Activated T-cell treated with anti-CD3 and anti-CD28 coated beads, Interleukin-2, amount 50 U/mL, for 72 hours (primary cell): ENCODE measurements at regions not wholly inside any gene's neighbourhood (a gene's known extent, or its start where the extent isn't known, plus 50 kb on each side); places are given as distances from the start of the nearest gene placed in this dataset.

Source experiments
- ATAC-seq, 2 donors: fragments of 150-1000 bp; cut with Tn5 transposase; replicated peaks in 1 of 2; 2 replicates each; pipeline ENCODE4 v1.10.0; 2021; ENCODE audit warnings: moderate library complexity in 2 of 2, mild to moderate bottlenecking in 1 of 2
- DNase-seq, 2 donors: peaks; one replicate each; pipeline ENCODE4 v3.0.0; 2021 to 2022; ENCODE audit warnings: mixed read lengths in 1 of 2
- H3K27ac Mint-ChIP-seq: one replicate; pipeline ENCODE4 v1.8.0; 2022; ENCODE audit warnings: mild to moderate bottlenecking, moderate library complexity, mixed read lengths
- H3K27me3 Mint-ChIP-seq: one replicate; pipeline ENCODE4 v1.8.0; 2022; ENCODE audit warnings: low read depth, mixed read lengths
- H3K36me3 Mint-ChIP-seq, 2 donors: one replicate each; pipeline ENCODE4 v1.8.0; 2022; ENCODE audit warnings: mixed read lengths in 2 of 2, mild to moderate bottlenecking in 1 of 2; ENCODE audit not compliant: insufficient read depth in 2 of 2
- H3K4me1 Mint-ChIP-seq: one replicate; pipeline ENCODE4 v1.8.0; 2022; ENCODE audit warnings: low read depth, mixed read lengths
- H3K4me3 Mint-ChIP-seq, 2 donors: one replicate each; pipeline ENCODE4 v1.8.0; 2022; ENCODE audit warnings: mild to moderate bottlenecking in 2 of 2, mixed read lengths in 2 of 2, moderate library complexity in 2 of 2
- H3K9me3 Mint-ChIP-seq, 2 donors: one replicate each; pipeline ENCODE4 v1.8.0; 2022; ENCODE audit warnings: mixed read lengths in 2 of 2

DNA sequence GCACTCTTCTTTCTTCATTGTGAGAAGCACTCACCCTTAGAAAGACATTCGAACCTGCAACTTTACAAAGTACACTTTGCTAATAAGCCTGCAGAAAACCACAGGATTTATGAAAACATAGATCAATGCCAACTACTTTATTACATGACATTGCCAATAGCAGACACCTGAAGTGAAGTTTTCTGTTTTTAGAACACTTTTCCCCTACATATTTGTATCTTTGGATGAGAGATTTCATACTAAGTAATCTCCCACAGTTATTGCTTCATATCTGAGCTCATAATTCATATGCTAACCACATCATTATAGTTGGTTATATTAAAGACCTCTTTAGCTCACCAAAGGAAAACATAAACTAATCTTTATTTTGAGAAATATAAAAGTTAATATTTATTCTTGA is 276.5 kb upstream of the CTSO start:
- DNase-seq (no peak), ATAC-seq (no peak)
- Mint-ChIP-seq H3K4me1 (no peaks in the 10 kb centered on the region), H3K4me3 (no peak overlapping the region), H3K36me3 (no peaks in the 10 kb centered on the region), H3K27me3 (no peaks in the 10 kb centered on the region), H3K27ac (no peak overlapping the region), H3K9me3 (peaks cover 2 to 10% of the 10 kb centered on the region in 2 donors)

DNA sequence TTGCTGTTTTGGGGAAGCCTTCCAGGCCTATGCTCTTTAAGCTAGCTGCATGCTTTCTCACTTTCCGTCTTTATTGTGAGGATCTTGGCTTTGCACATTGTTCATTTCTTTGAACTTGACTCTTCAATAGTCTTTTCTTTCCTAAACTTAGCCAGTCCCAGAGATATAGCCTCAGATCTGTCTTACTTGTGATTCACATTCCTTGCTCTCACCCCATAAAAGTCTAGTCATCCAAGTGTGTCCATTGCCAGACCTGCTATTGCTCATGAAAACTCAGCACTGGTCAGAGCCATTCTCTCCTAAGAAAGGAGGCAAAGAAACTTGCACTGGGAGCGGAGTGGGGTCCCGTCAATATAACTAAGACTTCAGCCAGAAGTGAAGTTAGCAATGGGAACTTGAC is 275.0 kb upstream of the CTSO start:
- H3K36me3 Mint-ChIP-seq = no peaks in the 10 kb centered on the region
- no peaks in the 10 kb centered on the region for H3K27me3 Mint-ChIP-seq
- no peak overlapping the region for H3K4me3 Mint-ChIP-seq
- no peak overlapping the region for H3K27ac Mint-ChIP-seq
- DNase-seq = no peak
- H3K9me3 Mint-ChIP-seq = peaks cover 2 to 7% of the 10 kb centered on the region in 2 donors
- ATAC-seq = no peak
- no peaks in the 10 kb centered on the region for H3K4me1 Mint-ChIP-seq

DNA sequence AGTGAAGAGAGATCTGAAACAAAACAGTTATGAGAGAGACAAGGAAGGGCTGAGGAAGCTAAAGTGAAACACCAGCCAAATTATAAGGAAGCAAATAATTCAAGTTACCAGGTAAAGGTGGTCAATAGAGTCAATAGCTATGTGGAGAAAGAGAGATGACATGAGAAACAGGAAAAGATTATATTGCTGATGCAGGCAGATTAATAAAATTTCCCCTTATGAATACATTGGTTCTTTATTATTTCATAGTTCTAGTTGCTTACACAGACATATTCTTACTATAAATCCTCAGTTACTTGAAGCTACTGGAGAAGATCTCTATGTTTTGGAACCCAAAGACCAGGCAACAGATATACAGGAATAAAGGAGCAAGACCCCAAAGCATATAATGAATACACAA is 273.7 kb upstream of the CTSO start:
- Mint-ChIP-seq H3K4me1 (no peaks in the 10 kb centered on the region), H3K4me3 (no peak overlapping the region), H3K36me3 (no peaks in the 10 kb centered on the region), H3K27me3 (no peaks in the 10 kb centered on the region), H3K27ac (no peak overlapping the region), H3K9me3 (peaks cover 2 to 3% of the 10 kb centered on the region in 2 donors)
- ATAC-seq (no peak), DNase-seq (no peak)

DNA sequence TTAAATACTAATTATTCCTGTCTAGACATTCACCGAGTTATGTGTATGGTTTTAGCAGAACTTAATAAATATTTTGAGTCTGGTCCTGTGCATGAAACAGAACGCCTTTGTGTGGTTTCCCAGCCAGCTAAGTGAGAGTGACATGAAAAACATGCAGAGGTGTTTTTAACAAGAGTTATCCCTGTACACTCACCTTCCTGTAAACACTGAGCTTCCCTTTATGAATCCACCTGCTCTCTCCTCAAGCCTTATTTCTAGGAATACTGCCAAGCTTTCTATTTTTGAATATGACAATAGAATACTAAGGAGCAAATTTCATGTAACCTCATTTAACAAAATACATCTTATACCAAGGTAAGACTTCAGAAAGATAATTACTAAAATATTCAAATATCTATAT is 270.3 kb upstream of the CTSO start:
- no peak for ATAC-seq
- no peak overlapping the region for H3K4me3 Mint-ChIP-seq

DNA sequence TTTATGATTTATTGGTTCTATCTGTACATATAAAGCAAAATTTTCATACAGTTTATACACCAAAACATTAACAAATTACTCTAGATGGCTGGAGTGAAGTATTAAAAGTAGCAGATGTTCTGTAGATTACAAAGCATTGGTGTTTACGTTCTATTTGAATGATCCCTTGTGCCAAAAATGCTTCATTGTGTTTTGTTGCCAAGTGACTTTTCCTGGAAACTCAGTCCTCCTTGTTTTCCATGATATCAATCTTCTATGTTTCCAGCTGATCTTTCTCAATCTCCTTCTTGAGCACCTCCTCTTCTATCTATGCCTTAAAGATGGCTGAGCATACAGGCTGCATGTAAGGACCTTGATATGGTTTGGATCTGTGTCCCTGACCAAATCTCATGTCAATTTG is 263.6 kb upstream of the CTSO start:
- no peaks in the 10 kb centered on the region for H3K36me3 Mint-ChIP-seq
- H3K9me3 Mint-ChIP-seq = peaks cover 4 to 8% of the 10 kb centered on the region in 2 donors
- no peak overlapping the region for H3K4me3 Mint-ChIP-seq
- H3K27ac Mint-ChIP-seq = no peak overlapping the region
- no peak for ATAC-seq
- no peaks in the 10 kb centered on the region for H3K27me3 Mint-ChIP-seq
- no peak for DNase-seq
- H3K4me1 Mint-ChIP-seq = no peaks in the 10 kb centered on the region

More for the DNA sequence above, 270.3 kb upstream of the CTSO start:
- Mint-ChIP-seq H3K4me1 (no peaks in the 10 kb centered on the region), H3K36me3 (no peaks in the 10 kb centered on the region), H3K27ac (no peak overlapping the region), H3K27me3 (no peaks in the 10 kb centered on the region), H3K9me3 (peaks cover 2 to 8% of the 10 kb centered on the region in 2 donors)
- DNase-seq = no peak

DNA sequence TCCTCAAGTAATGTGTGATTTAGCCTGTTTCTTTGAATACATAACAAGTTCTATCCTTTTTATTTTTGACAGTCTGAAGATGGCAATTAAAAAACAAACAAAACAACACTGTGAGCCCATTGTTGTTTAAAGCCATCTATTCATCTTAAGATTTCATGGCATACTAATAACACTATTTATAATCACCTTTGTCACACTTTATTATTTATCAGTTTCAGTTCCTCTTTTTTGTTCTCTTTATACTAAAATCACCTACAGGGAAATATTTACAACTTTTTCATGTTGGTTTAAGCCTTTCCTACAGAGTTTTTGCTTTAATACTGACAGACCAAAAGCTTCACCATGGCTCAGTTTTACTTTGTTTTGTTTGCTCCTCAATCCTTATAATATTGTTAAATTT is 247.4 kb upstream of the CTSO start:
- Mint-ChIP-seq H3K36me3 (no peaks in the 10 kb centered on the region), H3K27ac (no peak overlapping the region), H3K9me3 (peaks cover 0 to 1% of the 10 kb centered on the region in 2 donors), H3K27me3 (no peaks in the 10 kb centered on the region), H3K4me3 (no peak overlapping the region), H3K4me1 (no peaks in the 10 kb centered on the region)
- DNase-seq = no peak
- no peak for ATAC-seq

DNA sequence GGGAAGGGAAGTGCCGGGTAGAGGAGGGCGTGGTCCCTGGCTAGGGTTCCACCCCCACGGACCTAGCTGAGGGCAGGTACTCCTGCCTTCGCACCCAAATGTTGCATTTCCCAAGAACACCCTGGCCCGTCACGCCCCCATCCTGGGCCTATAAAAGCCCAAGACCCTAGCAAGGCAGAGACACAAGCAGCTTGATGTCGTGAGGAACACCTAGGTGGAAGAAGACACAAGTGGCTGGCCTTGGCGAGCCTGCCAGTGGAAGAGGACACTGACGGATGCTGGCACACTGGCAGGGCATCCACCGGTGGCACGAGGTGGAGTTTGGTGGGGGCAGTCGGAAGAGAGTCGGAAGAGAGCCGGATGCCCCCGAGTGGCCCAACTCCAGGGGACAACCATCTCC is 244.8 kb upstream of the CTSO start:
- peaks cover 0 to 1% of the 10 kb centered on the region in 2 donors for H3K9me3 Mint-ChIP-seq
- H3K27ac Mint-ChIP-seq = no peak overlapping the region
- ATAC-seq (no peak), DNase-seq (no peak)
- no peak overlapping the region for H3K4me3 Mint-ChIP-seq
- H3K4me1 Mint-ChIP-seq = no peaks in the 10 kb centered on the region
- no peaks in the 10 kb centered on the region for H3K36me3 Mint-ChIP-seq
- no peaks in the 10 kb centered on the region for H3K27me3 Mint-ChIP-seq

DNA sequence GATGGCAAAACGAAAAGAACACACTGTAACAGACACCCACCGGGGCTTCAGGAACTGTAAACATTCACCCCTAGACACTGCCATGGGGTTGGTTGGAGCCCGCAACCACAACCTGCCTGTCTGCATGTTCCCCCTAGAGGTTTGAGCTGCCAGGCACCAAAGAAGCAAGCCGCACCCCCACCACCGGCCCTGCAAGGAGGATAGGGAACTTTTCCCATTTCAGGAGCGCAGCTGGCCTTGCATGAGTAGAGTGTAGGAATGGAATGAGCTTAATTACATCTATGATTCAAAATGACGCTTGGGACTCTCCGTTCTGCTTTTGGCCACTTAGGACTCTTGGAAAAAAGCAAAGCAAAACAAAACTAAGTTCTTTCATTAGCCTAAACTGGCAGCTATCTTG is 243.6 kb upstream of the CTSO start:
- no peaks in the 10 kb centered on the region for H3K4me1 Mint-ChIP-seq
- no peaks in the 10 kb centered on the region for H3K36me3 Mint-ChIP-seq
- H3K4me3 Mint-ChIP-seq = no peak overlapping the region
- H3K27me3 Mint-ChIP-seq = no peaks in the 10 kb centered on the region
- DNase-seq (no peak), ATAC-seq (no peak)
- no peak overlapping the region for H3K27ac Mint-ChIP-seq
- peaks cover 0 to 1% of the 10 kb centered on the region in 2 donors for H3K9me3 Mint-ChIP-seq

DNA sequence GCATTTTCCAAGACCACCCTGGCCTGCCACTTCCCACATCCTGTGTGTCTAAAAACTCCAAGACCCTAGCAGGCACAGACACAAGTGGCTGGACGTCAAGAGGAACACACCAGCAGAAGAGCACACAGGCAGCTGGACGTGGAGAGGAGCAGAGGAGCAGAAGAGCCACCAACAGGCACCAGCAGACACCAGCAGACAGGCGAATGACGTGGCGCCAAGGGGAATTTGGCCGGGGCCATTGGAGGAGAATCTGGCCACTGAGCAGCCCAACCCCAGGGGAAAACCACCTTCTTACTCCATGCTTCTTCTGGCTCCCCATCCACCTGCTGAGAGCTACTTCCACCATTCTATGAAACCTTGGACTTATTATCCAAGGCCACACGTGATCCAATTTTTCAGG is 243.1 kb upstream of the CTSO start:
- Mint-ChIP-seq H3K27ac (no peak overlapping the region), H3K4me1 (no peaks in the 10 kb centered on the region), H3K9me3 (peaks cover 0 to 1% of the 10 kb centered on the region in 2 donors), H3K4me3 (no peak overlapping the region), H3K27me3 (no peaks in the 10 kb centered on the region), H3K36me3 (no peaks in the 10 kb centered on the region)
- ATAC-seq (no peak), DNase-seq (no peak)

DNA sequence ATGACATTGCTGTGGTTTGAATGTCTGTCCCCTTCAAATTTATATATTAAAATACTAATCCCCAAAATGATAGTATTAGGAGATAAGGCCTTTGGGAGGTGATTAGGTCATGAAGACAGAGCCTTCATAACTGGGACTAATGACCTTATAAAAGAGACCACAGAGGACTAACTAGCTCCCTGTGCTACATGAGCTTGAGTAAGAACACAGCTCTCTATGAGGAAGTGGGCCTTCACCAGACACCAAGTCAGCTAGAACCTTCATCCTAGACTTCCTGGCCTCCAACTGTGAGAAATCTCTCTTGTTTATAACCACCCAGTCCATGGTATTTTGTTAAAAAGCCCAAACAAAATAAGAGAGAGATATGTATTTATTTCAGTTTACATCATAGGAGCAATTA is 242.2 kb upstream of the CTSO start:
- Mint-ChIP-seq H3K27ac (no peak overlapping the region), H3K4me1 (no peaks in the 10 kb centered on the region), H3K4me3 (no peak overlapping the region), H3K9me3 (peaks cover 0 to 1% of the 10 kb centered on the region in 2 donors), H3K36me3 (no peaks in the 10 kb centered on the region), H3K27me3 (no peaks in the 10 kb centered on the region)
- DNase-seq (no peak), ATAC-seq (no peak)

DNA sequence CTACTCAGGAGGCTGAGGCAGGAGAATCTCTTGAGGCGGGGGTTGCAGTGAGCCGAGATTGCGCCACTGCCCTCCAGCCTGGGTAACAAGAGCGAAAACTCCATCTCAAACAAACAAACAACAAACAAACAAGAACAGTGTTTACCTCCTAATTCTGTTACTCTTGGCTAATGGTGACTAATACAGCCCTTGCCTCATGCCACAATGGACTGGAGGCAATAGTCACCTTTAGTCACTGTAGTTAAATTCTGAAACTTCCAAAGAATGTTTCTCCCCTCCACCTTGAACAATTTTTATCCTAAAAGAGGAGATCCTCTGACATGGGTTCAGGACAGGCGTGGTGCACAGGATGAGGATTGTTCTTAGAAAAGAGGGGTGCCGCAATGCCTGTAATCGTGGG is 241.2 kb upstream of the CTSO start:
- no peak overlapping the region for H3K4me3 Mint-ChIP-seq
- no peak for DNase-seq

DNA sequence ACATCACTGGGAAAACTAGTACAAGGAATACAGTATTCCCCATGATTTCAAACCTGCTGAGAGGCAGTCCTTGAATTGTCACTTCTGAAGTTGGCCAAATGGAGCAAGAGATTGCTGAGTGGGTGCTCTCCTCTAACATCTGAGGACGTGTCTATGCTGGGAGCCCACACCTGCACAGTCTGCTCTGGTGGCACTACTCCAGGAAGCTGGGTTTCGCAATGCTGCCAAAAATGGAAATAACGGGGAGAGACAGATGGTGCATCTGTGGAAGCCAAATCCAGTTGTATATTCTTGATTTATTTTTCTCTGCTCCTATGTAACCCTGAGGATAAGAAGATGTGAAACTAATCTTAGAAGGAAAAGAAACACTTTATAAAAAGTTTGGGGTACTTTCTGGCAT is 240.1 kb upstream of the CTSO start:
- H3K4me3 Mint-ChIP-seq = no peak overlapping the region
- ATAC-seq = no peak
- no peaks in the 10 kb centered on the region for H3K4me1 Mint-ChIP-seq
- no peaks in the 10 kb centered on the region for H3K36me3 Mint-ChIP-seq
- peaks cover 0 to 1% of the 10 kb centered on the region in 2 donors for H3K9me3 Mint-ChIP-seq
- H3K27ac Mint-ChIP-seq = no peak overlapping the region
- no peak for DNase-seq
- H3K27me3 Mint-ChIP-seq = no peaks in the 10 kb centered on the region

More for the DNA sequence above, 241.2 kb upstream of the CTSO start:
- no peak for ATAC-seq
- Mint-ChIP-seq H3K36me3 (no peaks in the 10 kb centered on the region), H3K9me3 (peaks cover 0 to 1% of the 10 kb centered on the region in 2 donors), H3K27ac (no peak overlapping the region), H3K4me1 (no peaks in the 10 kb centered on the region), H3K27me3 (no peaks in the 10 kb centered on the region)

DNA sequence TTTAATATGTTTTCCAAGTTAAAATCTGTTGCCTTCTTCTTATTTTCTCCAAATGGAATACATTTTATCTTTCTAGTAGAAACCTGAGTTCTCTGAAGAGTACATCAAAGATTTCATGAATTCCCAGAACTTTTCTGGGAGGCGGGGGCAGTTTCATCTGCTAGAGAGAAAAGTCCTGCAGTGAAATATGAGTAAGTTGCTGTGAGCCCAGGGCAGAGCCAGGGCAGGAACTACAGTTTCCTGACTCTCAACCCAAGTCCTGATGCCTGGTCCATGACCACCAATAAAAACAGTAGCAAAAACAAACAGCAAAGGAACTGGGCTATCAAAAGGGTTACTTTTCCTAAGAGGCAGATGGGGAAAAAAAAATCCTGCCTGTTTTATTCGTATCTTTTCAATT is 239.4 kb upstream of the CTSO start:
- Mint-ChIP-seq H3K27me3 (no peaks in the 10 kb centered on the region), H3K36me3 (no peaks in the 10 kb centered on the region), H3K9me3 (peaks cover 0 to 1% of the 10 kb centered on the region in 2 donors), H3K4me3 (no peak overlapping the region), H3K27ac (no peak overlapping the region), H3K4me1 (no peaks in the 10 kb centered on the region)
- DNase-seq = no peak
- ATAC-seq = no peak

DNA sequence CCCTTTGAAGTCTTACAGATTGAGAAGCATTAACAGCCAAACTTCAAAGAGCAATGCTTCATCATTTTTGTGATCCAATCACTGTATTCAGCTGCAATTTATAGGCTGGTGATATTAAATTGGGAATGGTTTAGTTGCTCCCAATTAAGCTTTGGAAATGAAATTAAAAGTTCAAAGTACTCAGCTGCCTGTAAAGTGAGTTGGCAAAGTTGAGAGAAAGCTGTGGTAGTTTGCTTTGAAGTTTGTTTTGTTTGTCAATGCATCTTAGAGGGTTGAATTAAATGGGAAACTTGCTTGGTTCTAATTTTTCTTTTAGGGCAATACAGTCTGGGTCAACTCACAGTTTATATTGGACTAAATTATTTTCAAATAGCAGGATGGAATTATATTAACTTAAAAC is 238.4 kb upstream of the CTSO start:
- Mint-ChIP-seq H3K9me3 (peaks cover 0 to 1% of the 10 kb centered on the region in 2 donors), H3K27ac (no peak overlapping the region), H3K4me1 (no peaks in the 10 kb centered on the region), H3K27me3 (no peaks in the 10 kb centered on the region), H3K4me3 (no peak overlapping the region), H3K36me3 (no peaks in the 10 kb centered on the region)
- ATAC-seq (no peak), DNase-seq (no peak)
